GM12892 (cell line): ENCODE measurements at regions not wholly inside any gene's neighbourhood (a gene's known extent, or its start where the extent isn't known, plus 50 kb on each side); places are given as distances from the start of the nearest gene placed in this dataset.

ENCODE experiments used
- DNase-seq: peaks from one replicate; pipeline ENCODE4 v3.0.0; 2011; ENCODE audit not compliant: insufficient read length
- FAIRE-seq: peaks from 2 replicates; lab custom pipeline; 2011; peaks lifted over from hg19 to GRCh38; lab: Jason Lieb, UNC
- POLR2A ChIP-seq: IDR thresholded peaks from 2 replicates; pipeline ENCODE4 v1.6.1; 2011; ENCODE audit warnings: low read depth, low read length, control low read depth
- POLR2AphosphoS5 ChIP-seq: IDR thresholded peaks from 2 replicates; pipeline ENCODE4 v1.6.1; 2011; ENCODE audit warnings: low read depth, low read length, control low read depth
- TAF1 ChIP-seq: IDR thresholded peaks from 2 replicates; pipeline ENCODE4 v1.6.1; 2011; ENCODE audit warnings: low read depth, mild to moderate bottlenecking, control low read depth, low read length, borderline replicate concordance

GRCh38 chr2:221111739-221112138 is 460.4 kb downstream of the EPHA4 start:
- TF ChIP-seq TAF1 (no peak), POLR2A (no peak), POLR2AphosphoS5 (no peak)
- FAIRE-seq: no peak
- DNase-seq: no peak

- DNase-seq (no peak), FAIRE-seq (no peak)
- TF ChIP-seq POLR2A (no peak), POLR2AphosphoS5 (no peak), TAF1 (no peak)
Measured at GRCh38 chr2:221112744-221113143, 459.4 kb downstream of the EPHA4 start.

- no peak for TF ChIP-seq POLR2A
- TF ChIP-seq POLR2AphosphoS5: no peak
- TF ChIP-seq TAF1: no peak
- no peak for FAIRE-seq
Measured at GRCh38 chr2:221115944-221116343, 456.2 kb downstream of the EPHA4 start.

GRCh38 chr2:221120643-221121042 is 451.5 kb downstream of the EPHA4 start:
- FAIRE-seq (no peak), DNase-seq (no peak)
- TF ChIP-seq POLR2AphosphoS5: no peak
- TF ChIP-seq POLR2A: no peak
- TF ChIP-seq TAF1: no peak

More at GRCh38 chr2:221115944-221116343, 456.2 kb downstream of the EPHA4 start:
- no peak for DNase-seq

- DNase-seq (no peak), FAIRE-seq (no peak)
- no peak for TF ChIP-seq POLR2A
- no peak for TF ChIP-seq TAF1
- no peak for TF ChIP-seq POLR2AphosphoS5
Measured at GRCh38 chr2:221123396-221123795, 448.7 kb downstream of the EPHA4 start.

GRCh38 chr2:221124532-221125240 is 447.4 kb downstream of the EPHA4 start:
- no peak for TF ChIP-seq POLR2AphosphoS5
- no peak for TF ChIP-seq TAF1
- no peak for TF ChIP-seq POLR2A
- FAIRE-seq (no peak), DNase-seq (no peak)

- DNase-seq (no peak), FAIRE-seq (no peak)
- TF ChIP-seq TAF1: no peak
- TF ChIP-seq POLR2AphosphoS5: no peak
- TF ChIP-seq POLR2A: no peak
Measured at GRCh38 chr2:221125691-221126090, 446.4 kb downstream of the EPHA4 start.

- DNase-seq: no peak
- no peak for FAIRE-seq
- no peak for TF ChIP-seq TAF1
- no peak for TF ChIP-seq POLR2AphosphoS5
- no peak for TF ChIP-seq POLR2A
Measured at GRCh38 chr2:221129657-221130056, 442.4 kb downstream of the EPHA4 start.

GRCh38 chr2:221130431-221130830 is 441.7 kb downstream of the EPHA4 start:
- FAIRE-seq (no peak), DNase-seq (no peak)
- no peak for TF ChIP-seq POLR2A
- TF ChIP-seq POLR2AphosphoS5: no peak
- no peak for TF ChIP-seq TAF1

GRCh38 chr2:221133941-221134340 is 438.2 kb downstream of the EPHA4 start:
- FAIRE-seq (no peak), DNase-seq (no peak)
- TF ChIP-seq POLR2AphosphoS5 (no peak), POLR2A (no peak)

- TF ChIP-seq TAF1 (no peak), POLR2A (no peak), POLR2AphosphoS5 (no peak)
- DNase-seq (no peak), FAIRE-seq (no peak)
Measured at GRCh38 chr2:221134718-221135117, 437.4 kb downstream of the EPHA4 start.

- no peak for DNase-seq
- no peak for FAIRE-seq
- no peak for TF ChIP-seq POLR2AphosphoS5
- TF ChIP-seq POLR2A: no peak
- TF ChIP-seq TAF1: no peak
Measured at GRCh38 chr2:221135699-221136098, 436.4 kb downstream of the EPHA4 start.
